Caco-2 (cell line): ENCODE measurements at regions not wholly inside any gene's neighbourhood (a gene's known extent, or its start where the extent isn't known, plus 50 kb on each side); places are given as distances from the start of the nearest gene placed in this dataset.

Experiments used
- BruUV-seq: library from RNA; stranded (reverse); fragments of 400-500 nt; replicated peaks from 2 replicates; lab custom pipeline; 2021; lab: Mats Ljungman, UMichigan
- CTCF ChIA-PET: fragments of 300-600 bp; sonication (Branson Sonifier 250); formaldehyde crosslinking; loops from one replicate; lab custom pipeline; 2022; ENCODE audit warnings: antibody characterized with exemption; lab: Charles Lee
- POLR2A ChIA-PET: fragments of 300-600 bp; sonication (Branson Sonifier 250); formaldehyde crosslinking; loops from one replicate; lab custom pipeline; 2022; ENCODE audit warnings: antibody characterized with exemption; lab: Charles Lee
- DNase-seq, 2 experiments: peaks; one replicate each; pipeline versions ENCODE4 v3.0.0 to v3.0.0-alpha.2; 2020 to 2022
- H3K27me3 ChIP-seq: replicated peaks from 2 replicates; pipeline ENCODE4 v1.6.0; 2011; ENCODE audit warnings: low read length; ENCODE audit not compliant: control insufficient read depth, insufficient read depth
- H3K36me3 ChIP-seq: 2 replicates; pipeline ENCODE4 v1.5.1; 2011; ENCODE audit warnings: low read length; ENCODE audit not compliant: control insufficient read depth, insufficient read depth
- H3K4me1 ChIP-seq: fragments of 250-450 bp; sonication (Bioruptor Pico); 2 replicates; pipeline ENCODE4 v1.5.1; 2020; ENCODE audit warnings: mild to moderate bottlenecking
- H3K4me3 ChIP-seq: 2 replicates; pipeline ENCODE4 v1.5.1; 2011; ENCODE audit warnings: low read depth, mild to moderate bottlenecking, control low read depth, low read length
- H3K9me3 ChIP-seq: fragments of 250-450 bp; sonication (Bioruptor Pico); 2 replicates; pipeline ENCODE4 v1.5.1; 2020; ENCODE audit warnings: mild to moderate bottlenecking, moderate library complexity
- H3K27ac Mint-ChIP-seq: one replicate; pipeline ENCODE4 v1.8.0; 2022; ENCODE audit warnings: mixed read lengths; ENCODE audit not compliant: unreplicated experiment
- H3K27me3 Mint-ChIP-seq: one replicate; pipeline ENCODE4 v1.8.0; 2022; ENCODE audit warnings: mixed read lengths; ENCODE audit not compliant: insufficient read depth, unreplicated experiment
- H3K36me3 Mint-ChIP-seq: one replicate; pipeline ENCODE4 v1.8.0; 2022; ENCODE audit warnings: mild to moderate bottlenecking, mixed read lengths; ENCODE audit not compliant: insufficient read depth, unreplicated experiment
- H3K4me1 Mint-ChIP-seq: one replicate; pipeline ENCODE4 v1.8.0; 2022; ENCODE audit warnings: low read depth, mixed read lengths; ENCODE audit not compliant: unreplicated experiment
- H3K4me3 Mint-ChIP-seq: one replicate; pipeline ENCODE4 v1.8.0; 2022; ENCODE audit warnings: mild to moderate bottlenecking, moderate library complexity, mixed read lengths; ENCODE audit not compliant: unreplicated experiment
- H3K9me3 Mint-ChIP-seq: one replicate; pipeline ENCODE4 v1.8.0; 2022; ENCODE audit warnings: mixed read lengths; ENCODE audit not compliant: unreplicated experiment
- intact Hi-C: fragments of 100-400 bp; cut with micrococcal nuclease; formaldehyde crosslinking; loops from one replicate; pipeline ENCODE4 v1.10.0; 2022; ENCODE audit not compliant: unreplicated experiment
- TF ChIP-seq, protein P1 (sequence below), 2 experiments: fragments of 200-600 bp in 1 of 2; IDR thresholded peaks; 1 replicate in 1 of 2; 2 replicates in 1 of 2; pipeline versions ENCODE4 v1.5.1 to v1.8.0; 2011 to 2022; ENCODE audit warnings: antibody characterized with exemption in 1 of 2, control low read depth in 1 of 2, inconsistent platforms in 1 of 2, low read depth in 1 of 2, low read length in 1 of 2, mild to moderate bottlenecking in 1 of 2, moderate library complexity in 1 of 2; ENCODE audit not compliant: insufficient read depth in 1 of 2, severe bottlenecking in 1 of 2, unreplicated experiment in 1 of 2

DNA sequence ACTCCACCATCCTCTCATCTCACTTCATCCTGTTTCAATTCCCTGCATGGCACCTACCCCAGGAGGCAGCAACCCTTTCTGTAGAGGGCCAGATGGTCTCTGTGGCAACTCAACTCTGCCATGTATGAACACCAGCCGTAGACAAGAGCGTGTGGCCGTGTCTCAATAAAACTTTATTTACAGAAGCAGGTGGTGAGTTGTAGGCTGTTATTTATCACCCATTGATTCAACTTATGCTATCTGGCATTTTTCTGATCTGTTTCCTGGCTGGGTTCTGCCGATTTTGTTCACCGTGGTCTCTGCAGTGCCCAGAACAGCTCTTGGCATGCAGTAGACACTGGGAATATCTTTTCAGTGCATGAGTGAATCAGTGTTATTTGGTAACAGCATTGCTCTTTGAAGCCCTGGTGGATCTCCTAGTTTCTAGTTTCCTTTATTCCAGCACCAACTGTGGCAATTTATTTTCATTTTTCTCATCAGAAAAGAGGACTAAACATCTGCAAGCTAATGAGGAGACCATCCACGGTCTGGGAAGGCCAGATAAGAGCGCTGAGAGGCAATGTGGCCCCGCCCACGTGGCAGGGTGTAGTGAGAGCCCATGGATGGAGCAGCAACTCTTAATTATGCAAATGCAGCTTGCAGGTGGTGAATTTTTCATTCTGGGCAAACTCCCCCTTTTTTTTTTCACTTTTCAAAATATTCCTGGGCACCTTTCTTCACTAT lies 77.9 kb downstream of the CTSL start:
- no peak for DNase-seq
- CTCF ChIA-PET = no interaction called here
- POLR2A ChIA-PET = no interaction called here
- Mint-ChIP-seq H3K4me1 (no peaks in the 10 kb centered on the region), H3K9me3 (peaks cover 23% of the 10 kb centered on the region), H3K4me3 (no peak overlapping the region), H3K27me3 (no peaks in the 10 kb centered on the region), H3K36me3 (no peaks in the 10 kb centered on the region), H3K27ac (no peak overlapping the region)
- Histone ChIP-seq H3K4me1 (no peaks in the 10 kb centered on the region), H3K27me3 (no peaks in the 10 kb centered on the region), H3K4me3 (no peak overlapping the region), H3K36me3 (no peaks in the 10 kb centered on the region), H3K9me3 (no peaks in the 10 kb centered on the region)
- TF ChIP-seq, protein P1, sequence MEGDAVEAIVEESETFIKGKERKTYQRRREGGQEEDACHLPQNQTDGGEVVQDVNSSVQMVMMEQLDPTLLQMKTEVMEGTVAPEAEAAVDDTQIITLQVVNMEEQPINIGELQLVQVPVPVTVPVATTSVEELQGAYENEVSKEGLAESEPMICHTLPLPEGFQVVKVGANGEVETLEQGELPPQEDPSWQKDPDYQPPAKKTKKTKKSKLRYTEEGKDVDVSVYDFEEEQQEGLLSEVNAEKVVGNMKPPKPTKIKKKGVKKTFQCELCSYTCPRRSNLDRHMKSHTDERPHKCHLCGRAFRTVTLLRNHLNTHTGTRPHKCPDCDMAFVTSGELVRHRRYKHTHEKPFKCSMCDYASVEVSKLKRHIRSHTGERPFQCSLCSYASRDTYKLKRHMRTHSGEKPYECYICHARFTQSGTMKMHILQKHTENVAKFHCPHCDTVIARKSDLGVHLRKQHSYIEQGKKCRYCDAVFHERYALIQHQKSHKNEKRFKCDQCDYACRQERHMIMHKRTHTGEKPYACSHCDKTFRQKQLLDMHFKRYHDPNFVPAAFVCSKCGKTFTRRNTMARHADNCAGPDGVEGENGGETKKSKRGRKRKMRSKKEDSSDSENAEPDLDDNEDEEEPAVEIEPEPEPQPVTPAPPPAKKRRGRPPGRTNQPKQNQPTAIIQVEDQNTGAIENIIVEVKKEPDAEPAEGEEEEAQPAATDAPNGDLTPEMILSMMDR (IDR thresholded peaks at IDR 0.05; ENCODE audit: insufficient read depth in 1 of 2, low read depth in 1 of 2, low read length in 1 of 2, severe bottlenecking in 1 of 2, unreplicated experiment in 1 of 2) = no peak
- BruUV-seq = no TSS peak
- intact Hi-C loops = no loop called here

DNA sequence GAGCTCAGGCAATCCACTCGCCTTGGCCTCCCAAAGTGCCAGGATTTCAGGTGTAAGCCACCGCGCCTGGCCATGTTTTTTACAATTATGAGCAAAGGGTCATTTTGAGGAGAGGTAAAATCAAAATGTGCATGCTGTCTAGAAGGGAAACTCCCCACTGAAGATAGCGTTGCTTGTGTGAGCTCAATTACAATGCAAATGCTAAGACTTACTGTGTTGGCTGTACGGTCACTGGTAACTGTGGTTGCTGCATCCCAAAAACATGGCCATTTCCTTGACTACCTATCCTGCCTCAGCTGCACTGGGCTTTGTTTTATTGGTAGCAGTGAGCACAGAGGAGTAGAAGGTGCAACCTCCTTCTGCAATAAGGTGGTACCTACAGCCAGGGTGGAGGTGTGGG lies 77.4 kb upstream of the SPATA31E1 start:
- Mint-ChIP-seq H3K27ac (no peak overlapping the region), H3K27me3 (no peaks in the 10 kb centered on the region), H3K9me3 (peaks cover 24% of the 10 kb centered on the region), H3K4me3 (no peak overlapping the region), H3K36me3 (no peaks in the 10 kb centered on the region), H3K4me1 (no peaks in the 10 kb centered on the region)
- ChIA-PET CTCF (no interaction called here), POLR2A (no interaction called here)
- intact Hi-C loops = no loop called here
- BruUV-seq = no TSS peak
- H3K36me3 ChIP-seq = no peaks in the 10 kb centered on the region
- H3K9me3 ChIP-seq = no peaks in the 10 kb centered on the region
- TF ChIP-seq, protein P1 (IDR thresholded peaks at IDR 0.05; ENCODE audit: insufficient read depth in 1 of 2, low read depth in 1 of 2, low read length in 1 of 2, severe bottlenecking in 1 of 2, unreplicated experiment in 1 of 2) = no peak
- no peak for DNase-seq
- H3K4me1 ChIP-seq = no peaks in the 10 kb centered on the region
- H3K27me3 ChIP-seq = no peaks in the 10 kb centered on the region
- H3K4me3 ChIP-seq = no peak overlapping the region

DNA sequence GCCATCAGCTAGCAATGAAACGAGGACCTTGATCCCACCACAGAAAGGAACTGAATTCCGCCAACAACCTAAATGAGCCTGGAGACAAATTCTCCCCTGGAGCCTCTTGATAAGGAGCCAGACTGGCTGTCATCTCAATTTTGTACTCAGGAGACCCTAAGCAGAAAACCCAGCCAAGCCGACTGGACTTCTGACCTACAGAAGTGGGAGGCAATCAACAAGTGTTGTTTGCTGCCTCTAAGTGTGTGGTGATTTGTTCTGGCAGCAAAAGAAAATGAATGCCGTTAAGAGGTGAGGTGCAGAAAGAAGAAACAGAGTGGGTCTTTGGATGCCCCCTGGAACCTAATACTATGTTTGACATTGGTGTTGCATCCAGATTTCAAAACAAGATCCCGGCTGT lies 72.7 kb upstream of the SPATA31E1 start:
- intact Hi-C loops = loop anchor here (5.0 kb wide), 1 partner anchor 43 kb away; no protein-coding TSS in a partner anchor
- H3K36me3 Mint-ChIP-seq = no peaks in the 10 kb centered on the region
- H3K4me1 ChIP-seq = no peaks in the 10 kb centered on the region
- TF ChIP-seq, protein P1 (IDR thresholded peaks at IDR 0.05; ENCODE audit: insufficient read depth in 1 of 2, low read depth in 1 of 2, low read length in 1 of 2, severe bottlenecking in 1 of 2, unreplicated experiment in 1 of 2) = no peak
- no peaks in the 10 kb centered on the region for H3K27me3 Mint-ChIP-seq
- no peaks in the 10 kb centered on the region for H3K27me3 ChIP-seq
- H3K4me3 Mint-ChIP-seq = no peak overlapping the region
- H3K9me3 ChIP-seq = no peaks in the 10 kb centered on the region
- no peaks in the 10 kb centered on the region for H3K36me3 ChIP-seq
- BruUV-seq = no TSS peak
- no peak for DNase-seq
- CTCF ChIA-PET = no interaction called here
- POLR2A ChIA-PET = no interaction called here
- H3K4me1 Mint-ChIP-seq = no peaks in the 10 kb centered on the region
- no peak overlapping the region for H3K4me3 ChIP-seq
- H3K27ac Mint-ChIP-seq = no peak overlapping the region
- H3K9me3 Mint-ChIP-seq = peaks cover 24% of the 10 kb centered on the region
